Activated naive CD4-positive, alpha-beta T cell treated with anti-CD3 and anti-CD28 coated beads, Interleukin-2, amount 10 ng/mL, durations not matched to agents 7 days and 5 days (primary cell): ENCODE measurements at regions not wholly inside any gene's neighbourhood (a gene's known extent, or its start where the extent isn't known, plus 50 kb on each side); places are given as distances from the start of the nearest gene placed in this dataset.

Source experiments
- CTCF ChIA-PET: fragments of 350-600 bp; sonication (Branson Sonifier 250); formaldehyde crosslinking; loops from one replicate; lab custom pipeline; 2021; ENCODE audit warnings: antibody characterized with exemption; lab: Charles Lee
- DNase-seq: peaks from one replicate; pipeline ENCODE4 v3.0.0-alpha.2; 2020
- H3K27ac Mint-ChIP-seq: one replicate; pipeline ENCODE4 v1.8.0; 2021; ENCODE audit warnings: mild to moderate bottlenecking, moderate library complexity, mixed read lengths
- H3K27me3 Mint-ChIP-seq: one replicate; pipeline ENCODE4 v1.8.0; 2021; ENCODE audit warnings: mild to moderate bottlenecking, mixed read lengths
- H3K36me3 Mint-ChIP-seq: one replicate; pipeline ENCODE4 v1.8.0; 2021; ENCODE audit warnings: mixed read lengths
- H3K4me1 Mint-ChIP-seq: one replicate; pipeline ENCODE4 v1.8.0; 2021; ENCODE audit warnings: mixed read lengths
- H3K4me3 Mint-ChIP-seq: one replicate; pipeline ENCODE4 v1.8.0; 2021; ENCODE audit warnings: mild to moderate bottlenecking, moderate library complexity, mixed read lengths
- H3K9me3 Mint-ChIP-seq: one replicate; pipeline ENCODE4 v1.8.0; 2021; ENCODE audit warnings: mixed read lengths

DNA sequence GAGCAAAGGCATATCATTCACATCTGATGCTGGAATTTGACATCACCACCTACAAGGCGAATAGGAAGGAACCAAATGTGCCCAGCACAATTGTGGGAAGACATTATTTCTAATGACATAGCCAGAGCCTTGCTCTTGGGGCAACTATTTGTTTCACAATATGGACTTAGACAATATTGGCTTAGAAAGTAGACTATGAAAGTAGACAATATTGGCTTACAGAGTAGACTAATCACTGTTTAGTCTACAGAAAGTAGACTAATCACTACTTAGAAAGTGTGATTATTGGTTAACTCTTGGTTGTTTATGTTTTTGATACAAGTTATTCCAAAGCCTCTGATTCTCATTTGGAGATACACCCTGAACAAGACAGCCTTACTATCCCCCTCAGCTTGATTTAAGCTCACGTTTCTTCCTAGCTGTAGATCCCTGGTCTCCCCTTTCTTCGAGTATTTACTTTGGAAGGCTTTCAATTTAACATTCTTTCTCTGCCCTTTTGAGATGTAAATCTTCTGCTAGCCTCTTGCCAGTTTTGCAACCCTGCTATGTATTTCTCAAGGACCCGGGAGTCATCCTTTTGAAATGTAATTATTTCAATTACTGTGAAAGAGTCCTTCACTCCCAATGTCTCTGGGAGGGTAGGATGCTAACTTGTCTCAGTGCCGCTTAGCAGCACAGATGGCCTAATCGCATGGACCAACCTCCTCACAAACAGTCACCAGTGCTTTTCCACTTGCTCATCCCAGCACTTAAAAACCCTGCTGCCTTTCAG is 843.2 kb downstream of the GALC start:
- no peaks in the 10 kb centered on the region for H3K36me3 Mint-ChIP-seq
- no peaks in the 10 kb centered on the region for H3K4me1 Mint-ChIP-seq
- CTCF ChIA-PET: no interaction called here
- no peaks in the 10 kb centered on the region for H3K27me3 Mint-ChIP-seq
- H3K4me3 Mint-ChIP-seq: no peak overlapping the region
- H3K27ac Mint-ChIP-seq: no peak overlapping the region
- DNase-seq: no peak
- peaks cover 7% of the 10 kb centered on the region for H3K9me3 Mint-ChIP-seq

DNA sequence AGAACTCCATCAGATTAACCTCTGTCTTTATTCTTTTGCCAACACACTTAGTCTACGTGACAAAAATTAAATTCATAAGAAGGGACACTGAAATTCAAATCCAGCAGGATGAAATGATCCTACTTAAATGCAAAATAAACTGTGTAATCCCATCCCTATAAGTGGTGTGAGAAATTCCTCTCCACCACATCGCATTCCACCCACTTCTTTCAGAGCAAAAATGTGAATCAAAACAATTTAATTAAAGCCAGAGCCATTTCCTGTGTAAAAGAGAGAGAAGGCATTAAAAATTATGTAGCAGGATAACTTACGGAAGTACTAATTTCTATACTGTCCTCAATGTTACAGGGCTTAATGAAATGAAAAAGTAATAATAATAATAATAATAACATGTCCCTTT is 844.3 kb downstream of the GALC start:
- CTCF ChIA-PET: no interaction called here
- H3K27me3 Mint-ChIP-seq: no peaks in the 10 kb centered on the region
- H3K9me3 Mint-ChIP-seq: peaks cover 7% of the 10 kb centered on the region
- DNase-seq: no peak
- no peaks in the 10 kb centered on the region for H3K4me1 Mint-ChIP-seq
- no peak overlapping the region for H3K4me3 Mint-ChIP-seq
- no peak overlapping the region for H3K27ac Mint-ChIP-seq
- H3K36me3 Mint-ChIP-seq: no peaks in the 10 kb centered on the region

DNA sequence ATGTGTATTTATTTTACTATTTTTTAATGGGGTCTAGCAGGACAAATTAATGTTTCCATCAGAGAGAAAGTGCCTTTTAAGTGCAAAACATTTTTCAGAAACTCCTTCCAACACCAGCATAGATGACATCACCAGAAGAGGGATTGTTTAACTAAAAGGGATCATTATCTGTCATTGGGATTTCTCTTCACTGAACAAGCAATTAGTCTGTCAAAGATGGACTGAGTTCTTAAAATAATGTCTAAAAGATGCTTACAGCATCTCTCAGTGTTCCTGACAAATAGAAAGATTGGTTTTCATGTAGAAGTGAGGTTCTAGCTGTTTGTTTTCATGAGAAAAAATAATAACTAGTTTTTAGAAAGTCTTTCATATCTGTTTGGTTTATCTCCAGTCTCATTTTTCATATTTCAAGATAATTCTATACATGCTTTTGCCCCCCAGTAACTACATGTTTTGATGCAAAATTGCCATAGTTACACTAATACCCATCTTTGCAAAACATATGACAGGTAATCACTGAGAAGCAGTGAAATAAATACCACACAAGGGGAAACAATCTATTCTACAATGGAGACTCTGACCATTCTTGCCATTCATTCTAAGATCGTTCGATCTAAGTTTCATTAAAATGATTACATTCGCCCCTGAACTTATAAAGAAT is 850.3 kb downstream of the GALC start:
- H3K9me3 Mint-ChIP-seq: peaks cover 10% of the 10 kb centered on the region
- CTCF ChIA-PET: no interaction called here
- H3K4me3 Mint-ChIP-seq: no peak overlapping the region
- no peak for DNase-seq
- H3K36me3 Mint-ChIP-seq: no peaks in the 10 kb centered on the region
- H3K4me1 Mint-ChIP-seq: no peaks in the 10 kb centered on the region
- H3K27ac Mint-ChIP-seq: no peak overlapping the region
- H3K27me3 Mint-ChIP-seq: no peaks in the 10 kb centered on the region

DNA sequence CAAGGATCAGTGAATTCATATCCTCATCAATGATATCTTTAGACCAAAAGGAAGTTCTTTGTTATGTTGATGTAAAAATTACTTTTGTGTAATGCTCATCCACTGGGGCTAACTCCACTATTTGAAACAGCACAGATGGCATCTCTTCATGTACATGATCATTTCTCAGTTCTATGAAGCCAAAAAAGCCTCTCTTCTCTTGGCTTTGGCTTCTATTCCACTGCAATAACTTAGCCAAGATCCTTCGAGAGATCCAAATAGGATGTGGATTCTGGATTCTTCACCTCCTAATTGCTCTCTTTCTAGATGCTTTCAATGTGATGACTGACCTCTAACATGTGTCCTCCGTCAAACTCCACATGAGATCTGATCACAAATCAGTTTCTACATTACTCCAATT is 851.2 kb downstream of the GALC start:
- no peaks in the 10 kb centered on the region for H3K4me1 Mint-ChIP-seq
- DNase-seq: no peak
- H3K27me3 Mint-ChIP-seq: no peaks in the 10 kb centered on the region
- peaks cover 10% of the 10 kb centered on the region for H3K9me3 Mint-ChIP-seq
- no peaks in the 10 kb centered on the region for H3K36me3 Mint-ChIP-seq
- no peak overlapping the region for H3K27ac Mint-ChIP-seq
- H3K4me3 Mint-ChIP-seq: no peak overlapping the region
- CTCF ChIA-PET: no interaction called here

DNA sequence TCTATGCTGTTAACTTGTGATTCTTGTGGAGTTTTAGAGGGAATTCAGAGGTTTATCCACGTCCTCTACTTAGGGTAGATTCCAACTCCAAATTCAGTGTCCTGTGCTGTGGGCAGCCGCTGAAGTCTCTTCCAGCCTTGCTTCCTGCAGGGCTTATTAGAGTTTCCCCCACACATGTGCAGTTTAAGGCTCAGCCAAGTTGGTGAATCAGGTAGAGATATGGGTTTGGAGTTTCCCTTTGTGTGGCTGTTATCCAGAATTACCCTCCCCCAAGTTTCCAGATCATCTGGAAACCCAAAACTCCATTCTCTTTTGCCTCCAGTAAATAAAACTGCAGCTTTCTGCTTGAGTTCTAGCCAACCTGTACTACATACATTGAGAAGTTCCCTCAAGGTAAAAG is 853.7 kb downstream of the GALC start:
- CTCF ChIA-PET: no interaction called here
- no peaks in the 10 kb centered on the region for H3K4me1 Mint-ChIP-seq
- no peak overlapping the region for H3K27ac Mint-ChIP-seq
- H3K9me3 Mint-ChIP-seq: peaks cover 12% of the 10 kb centered on the region
- no peaks in the 10 kb centered on the region for H3K27me3 Mint-ChIP-seq
- no peaks in the 10 kb centered on the region for H3K36me3 Mint-ChIP-seq
- DNase-seq: no peak
- no peak overlapping the region for H3K4me3 Mint-ChIP-seq

DNA sequence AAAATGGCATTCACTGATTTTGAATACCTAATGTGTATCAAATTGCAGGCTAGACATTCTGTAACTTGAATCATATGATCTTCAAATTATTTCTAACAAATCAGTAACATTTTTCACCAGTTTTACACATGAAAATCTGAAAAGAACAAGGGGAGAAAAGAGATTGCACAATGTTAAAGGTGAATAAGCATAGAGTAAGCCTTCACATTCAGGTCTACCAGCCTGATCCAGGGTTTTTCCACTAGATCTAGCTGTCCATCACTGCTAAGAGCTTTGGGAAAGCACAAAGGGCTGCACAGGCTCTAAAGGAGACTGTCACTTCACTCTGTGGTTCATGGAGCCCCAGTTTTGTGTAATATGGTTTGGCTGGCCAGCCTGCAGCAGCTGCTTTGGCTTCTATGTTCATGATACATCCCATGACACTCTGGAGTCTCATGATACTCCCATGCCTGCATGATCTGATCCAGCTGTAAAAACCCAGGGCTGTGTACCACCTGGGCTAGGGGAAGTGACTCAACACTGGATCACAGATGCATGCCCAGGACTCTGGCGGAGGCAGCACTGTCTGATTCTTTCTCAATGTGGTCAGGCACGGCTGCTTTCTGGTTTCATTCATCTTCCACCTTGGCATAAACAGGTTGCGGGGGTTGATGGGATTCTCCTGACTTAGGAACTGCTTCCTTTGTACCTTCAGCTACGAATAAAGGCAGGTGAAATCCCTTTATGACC is 859.7 kb downstream of the GALC start:
- Mint-ChIP-seq H3K27me3 (no peaks in the 10 kb centered on the region), H3K4me3 (no peak overlapping the region), H3K27ac (no peak overlapping the region), H3K9me3 (peaks cover 5% of the 10 kb centered on the region), H3K36me3 (no peaks in the 10 kb centered on the region), H3K4me1 (no peaks in the 10 kb centered on the region)
- CTCF ChIA-PET: no interaction called here
- no peak for DNase-seq

DNA sequence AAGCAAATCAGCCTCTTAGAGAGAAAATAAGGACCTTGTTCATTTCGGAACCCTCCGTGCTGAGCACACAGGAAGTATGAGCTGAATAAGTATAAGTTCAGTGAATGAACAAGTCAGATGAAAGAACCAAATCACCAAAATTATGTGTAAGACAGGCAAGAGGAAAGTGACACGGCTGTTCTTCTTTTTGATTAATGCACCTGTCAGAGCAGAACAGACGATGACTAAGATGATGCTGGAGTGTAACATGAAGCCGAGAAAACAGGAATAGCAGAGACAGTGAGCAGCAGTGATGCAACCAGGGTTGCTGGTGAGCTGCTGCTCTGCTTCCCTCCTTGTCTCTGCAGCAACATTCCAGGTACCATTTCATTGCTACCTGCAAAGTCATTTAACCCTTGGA is 861.1 kb downstream of the GALC start:
- Mint-ChIP-seq H3K4me1 (no peaks in the 10 kb centered on the region), H3K27ac (no peak overlapping the region), H3K36me3 (no peaks in the 10 kb centered on the region), H3K27me3 (no peaks in the 10 kb centered on the region), H3K9me3 (peaks cover 5% of the 10 kb centered on the region), H3K4me3 (no peak overlapping the region)
- CTCF ChIA-PET: no interaction called here
- DNase-seq: no peak

DNA sequence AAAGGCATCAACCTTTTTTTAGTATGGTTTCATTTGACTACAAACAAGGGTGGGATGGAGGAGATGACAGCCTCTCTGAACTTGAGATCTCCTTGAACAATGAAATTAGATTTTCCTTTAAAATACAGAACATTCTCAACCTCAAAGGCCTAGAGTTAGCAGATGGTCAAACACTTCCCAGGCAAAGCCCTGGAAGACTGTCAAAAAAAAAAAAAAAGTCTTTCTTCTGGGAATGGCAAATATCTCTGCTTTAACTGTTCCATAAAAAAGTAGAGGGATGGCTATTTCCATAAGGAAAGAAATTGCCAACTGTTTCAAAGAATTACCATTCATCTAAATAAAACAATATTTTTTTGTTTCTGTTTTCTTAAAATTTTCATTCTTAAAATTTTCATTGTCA is 870.8 kb downstream of the GALC start:
- no peaks in the 10 kb centered on the region for H3K4me1 Mint-ChIP-seq
- no peak overlapping the region for H3K27ac Mint-ChIP-seq
- CTCF ChIA-PET: no interaction called here
- H3K36me3 Mint-ChIP-seq: no peaks in the 10 kb centered on the region
- no peaks in the 10 kb centered on the region for H3K27me3 Mint-ChIP-seq
- H3K4me3 Mint-ChIP-seq: no peak overlapping the region
- H3K9me3 Mint-ChIP-seq: no peaks in the 10 kb centered on the region
- DNase-seq: no peak

DNA sequence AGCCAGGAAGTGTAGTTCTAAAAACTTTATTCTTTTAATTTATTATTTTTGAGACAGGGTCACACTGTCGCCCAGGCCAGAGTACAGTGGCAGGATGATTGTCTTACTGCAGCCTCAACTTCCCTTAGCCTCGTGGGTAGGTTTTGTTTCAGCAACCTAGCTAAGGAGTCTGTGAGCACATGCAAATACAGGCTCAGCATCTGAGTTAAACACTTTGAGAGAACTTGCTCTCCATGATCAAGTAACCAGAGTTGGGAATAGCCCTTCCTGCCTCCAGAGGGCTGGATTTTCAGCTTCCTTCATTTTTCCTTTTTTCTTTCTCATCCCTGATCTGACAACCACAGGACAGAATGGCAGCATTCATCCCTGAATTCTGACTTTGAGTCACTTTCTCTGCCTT is 871.3 kb downstream of the GALC start:
- no peak for DNase-seq
- Mint-ChIP-seq H3K9me3 (no peaks in the 10 kb centered on the region), H3K4me3 (no peak overlapping the region), H3K36me3 (no peaks in the 10 kb centered on the region), H3K27ac (no peak overlapping the region), H3K27me3 (no peaks in the 10 kb centered on the region), H3K4me1 (no peaks in the 10 kb centered on the region)
- CTCF ChIA-PET: no interaction called here

DNA sequence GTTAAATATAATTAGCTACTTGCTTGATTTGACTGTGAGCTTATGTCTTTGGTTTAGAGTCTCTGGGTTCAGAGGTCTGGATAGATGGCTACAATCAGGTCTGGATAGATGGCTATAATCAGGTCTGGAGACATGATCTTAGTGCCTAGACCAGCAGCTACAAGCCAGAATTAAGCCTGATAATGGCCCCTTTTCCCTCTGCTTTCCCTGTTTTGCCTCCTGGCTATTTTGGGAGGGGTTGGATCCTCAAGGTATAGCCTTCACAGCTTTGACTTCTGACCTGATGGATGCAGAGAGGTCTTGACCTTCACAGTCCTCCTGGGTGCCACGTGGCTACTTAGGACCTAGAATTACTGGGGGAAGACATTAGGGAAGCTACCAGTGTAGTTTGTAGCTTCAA is 877.7 kb downstream of the GALC start:
- Mint-ChIP-seq H3K4me3 (no peak overlapping the region), H3K4me1 (no peaks in the 10 kb centered on the region), H3K9me3 (no peaks in the 10 kb centered on the region), H3K36me3 (no peaks in the 10 kb centered on the region), H3K27me3 (no peaks in the 10 kb centered on the region), H3K27ac (no peak overlapping the region)
- DNase-seq: no peak
- CTCF ChIA-PET: no interaction called here

DNA sequence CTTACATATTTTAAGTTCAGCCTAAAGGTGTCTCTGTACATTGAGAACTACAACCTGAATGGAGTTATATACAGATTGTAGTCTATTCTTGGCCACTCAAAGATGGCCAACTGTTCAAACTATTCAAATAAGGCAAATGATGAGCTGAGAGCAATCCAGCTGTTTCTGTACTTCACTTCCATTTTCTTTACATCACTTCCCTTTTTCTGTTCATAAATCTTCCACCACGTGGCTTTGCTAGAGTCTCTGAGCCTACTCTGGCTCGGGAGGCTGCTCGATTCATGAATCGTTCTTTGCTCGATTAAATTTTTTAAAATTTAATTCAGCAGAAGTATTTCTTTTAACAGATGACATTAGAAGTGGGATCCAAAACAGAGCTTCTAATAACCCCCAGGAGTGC is 879.7 kb downstream of the GALC start:
- CTCF ChIA-PET: no interaction called here

DNA sequence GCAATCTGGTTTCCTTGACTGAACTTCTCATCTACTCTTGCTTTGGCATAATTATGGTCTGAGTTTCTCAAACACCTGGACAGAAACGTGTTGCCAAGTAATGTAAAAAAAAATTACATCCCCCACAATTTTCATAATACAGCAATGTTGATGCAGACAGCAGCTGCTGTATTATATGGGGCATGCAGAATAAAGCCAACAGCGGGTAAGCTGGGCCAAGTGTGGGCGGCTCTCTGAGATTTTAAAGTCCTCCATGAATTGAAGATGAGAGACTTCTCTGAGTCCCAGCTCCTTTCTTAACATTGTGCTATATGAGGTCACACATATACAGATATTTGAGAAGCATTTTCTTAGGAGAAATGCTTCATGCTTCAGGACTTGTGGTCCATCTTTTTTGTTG is 881.2 kb downstream of the GALC start:
- Mint-ChIP-seq H3K9me3 (no peaks in the 10 kb centered on the region), H3K4me1 (no peaks in the 10 kb centered on the region), H3K27me3 (no peaks in the 10 kb centered on the region), H3K27ac (no peak overlapping the region), H3K4me3 (no peak overlapping the region), H3K36me3 (no peaks in the 10 kb centered on the region)
- no peak for DNase-seq
- CTCF ChIA-PET: no interaction called here

More for the DNA sequence above, 879.7 kb downstream of the GALC start:
- no peak for DNase-seq
- H3K4me1 Mint-ChIP-seq: no peaks in the 10 kb centered on the region
- no peak overlapping the region for H3K4me3 Mint-ChIP-seq
- no peaks in the 10 kb centered on the region for H3K9me3 Mint-ChIP-seq
- no peaks in the 10 kb centered on the region for H3K27me3 Mint-ChIP-seq
- H3K36me3 Mint-ChIP-seq: no peaks in the 10 kb centered on the region
- H3K27ac Mint-ChIP-seq: no peak overlapping the region

DNA sequence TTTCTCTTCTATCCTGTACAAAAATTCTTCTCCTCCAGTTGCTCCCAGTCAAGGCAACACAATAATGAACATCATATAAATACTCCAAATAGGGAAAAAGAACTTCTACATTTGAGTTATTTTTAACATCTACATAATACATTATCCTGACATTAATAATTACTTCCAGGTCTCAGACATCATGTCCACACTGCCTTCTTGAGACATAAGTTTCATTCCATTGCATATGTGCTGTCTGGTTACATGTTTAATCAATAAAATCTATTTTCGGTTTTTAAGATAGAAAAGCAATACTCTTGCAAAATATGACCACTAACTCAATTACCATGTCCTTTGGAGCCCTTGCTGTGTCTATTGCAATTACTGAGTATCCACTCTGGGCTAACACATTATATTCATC is 881.9 kb downstream of the GALC start:
- CTCF ChIA-PET: no interaction called here
- H3K36me3 Mint-ChIP-seq: no peaks in the 10 kb centered on the region
- DNase-seq: no peak
- no peak overlapping the region for H3K27ac Mint-ChIP-seq
- H3K4me3 Mint-ChIP-seq: no peak overlapping the region
- no peaks in the 10 kb centered on the region for H3K9me3 Mint-ChIP-seq
- no peaks in the 10 kb centered on the region for H3K4me1 Mint-ChIP-seq
- no peaks in the 10 kb centered on the region for H3K27me3 Mint-ChIP-seq

DNA sequence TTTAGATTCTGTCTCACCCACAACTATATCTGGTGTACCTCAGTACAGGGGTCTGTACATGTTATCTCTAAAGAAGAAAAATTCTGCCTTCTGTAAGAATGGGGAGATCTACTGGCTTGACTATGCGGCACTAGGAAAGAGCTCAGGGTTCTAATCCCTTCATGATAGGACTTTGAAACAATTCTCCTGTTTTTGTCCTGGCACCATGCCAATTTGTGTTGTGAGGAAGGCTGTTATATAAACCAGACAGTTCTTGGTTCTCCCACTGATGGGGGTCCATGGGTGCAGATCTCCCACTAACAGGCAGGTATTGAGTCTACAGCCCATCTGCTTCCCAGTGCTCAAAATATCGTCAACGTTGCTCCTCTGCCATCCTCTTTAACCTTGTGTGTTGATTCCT is 883.7 kb downstream of the GALC start:
- no peak overlapping the region for H3K4me3 Mint-ChIP-seq
- no peaks in the 10 kb centered on the region for H3K36me3 Mint-ChIP-seq
- no peak overlapping the region for H3K27ac Mint-ChIP-seq
- DNase-seq: no peak
- H3K9me3 Mint-ChIP-seq: no peaks in the 10 kb centered on the region
- H3K27me3 Mint-ChIP-seq: no peaks in the 10 kb centered on the region
- CTCF ChIA-PET: no interaction called here
- no peaks in the 10 kb centered on the region for H3K4me1 Mint-ChIP-seq

DNA sequence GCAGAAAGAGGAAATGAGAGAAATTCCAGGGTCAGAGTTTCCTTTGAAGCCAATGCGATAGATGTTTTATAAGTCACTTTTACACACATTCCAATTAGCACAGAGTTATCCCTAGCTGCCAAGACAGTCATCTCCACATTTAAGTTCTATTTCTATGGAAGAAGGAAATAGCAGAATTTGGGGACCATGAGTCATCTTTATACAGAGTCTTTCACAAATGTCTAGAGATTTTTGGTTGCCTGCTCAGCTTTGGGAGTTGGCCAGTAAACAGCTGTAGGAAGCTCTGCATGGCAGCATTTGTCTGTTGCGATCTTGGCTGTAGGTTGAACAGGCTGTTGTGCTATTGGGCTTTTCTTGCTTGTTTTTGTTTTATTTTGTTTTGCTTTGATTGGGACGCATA is 884.3 kb downstream of the GALC start:
- no peaks in the 10 kb centered on the region for H3K27me3 Mint-ChIP-seq
- H3K27ac Mint-ChIP-seq: no peak overlapping the region
- H3K9me3 Mint-ChIP-seq: no peaks in the 10 kb centered on the region
- H3K4me1 Mint-ChIP-seq: no peaks in the 10 kb centered on the region
- H3K4me3 Mint-ChIP-seq: no peak overlapping the region
- CTCF ChIA-PET: no interaction called here
- no peak for DNase-seq
- no peaks in the 10 kb centered on the region for H3K36me3 Mint-ChIP-seq
